ENCODE measurements at regions not wholly inside any gene's neighbourhood (a gene's known extent, or its start where the extent isn't known, plus 50 kb on each side); places are given as distances from the start of the nearest gene placed in this dataset.

DNA sequence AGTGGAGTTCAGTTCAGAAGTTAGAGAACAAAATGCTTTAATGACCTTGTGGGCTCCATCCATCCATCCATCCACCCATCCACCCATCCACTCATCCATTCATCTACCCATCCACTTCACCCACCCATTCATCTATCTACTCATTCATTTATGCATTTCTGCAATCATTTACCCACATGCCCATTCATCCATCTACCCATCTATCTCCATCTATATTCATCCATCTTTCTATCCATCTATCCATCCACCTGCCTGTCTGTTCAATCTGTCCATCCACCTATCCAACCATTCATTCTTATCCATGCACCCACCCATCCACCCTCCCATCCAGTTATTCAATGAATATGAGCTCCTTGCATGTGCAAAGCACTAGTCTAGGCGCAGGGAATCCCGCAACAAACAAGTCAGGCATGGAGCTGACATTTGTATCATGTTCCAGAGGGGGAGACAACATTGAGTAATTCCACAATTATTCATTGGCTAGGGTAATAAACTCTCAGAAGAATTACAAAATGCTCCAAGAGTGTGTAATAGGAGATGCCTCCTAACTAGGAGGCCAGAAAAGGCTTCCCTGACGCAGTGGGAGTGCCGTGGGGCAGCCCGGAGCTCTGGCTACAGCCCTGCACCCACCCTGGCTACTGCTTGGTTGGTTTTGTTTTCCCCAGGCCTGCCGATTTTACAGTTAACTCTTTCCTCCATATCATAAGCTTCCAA is 211.2 kb downstream of the NXNL2 start (continued):
- TF ChIP-seq NPAS2 (CRISPR knock-in tag; IDR thresholded peaks at IDR 0.05; ENCODE audit: borderline replicate concordance) (no peak), SMC3 (IDR thresholded peaks at IDR 0.05) (no peak), EHF (CRISPR knock-in tag; IDR thresholded peaks at IDR 0.05) (no peak), ZSCAN20 (CRISPR knock-in tag; IDR thresholded peaks at IDR 0.05) (no peak), CTCF (IDR thresholded peaks at IDR 0.05) (no peak), MAZ (IDR thresholded peaks at IDR 0.05; ENCODE audit: borderline replicate concordance, low read depth, low read length) (no peak), EHMT2 (IDR thresholded peaks at IDR 0.05; ENCODE audit: low read depth) (no peak), RFX5 (IDR thresholded peaks at IDR 0.05) (no peak), HDAC2 (IDR thresholded peaks at IDR 0.05) (no peak), JUN (IDR thresholded peaks at IDR 0.05) (no peak), ZFP36 (IDR thresholded peaks at IDR 0.05; ENCODE audit: borderline replicate concordance, partially characterized antibody) (no peak), RCOR1 (IDR thresholded peaks at IDR 0.05; ENCODE audit: low read depth, low read length) (no peak)

DNA sequence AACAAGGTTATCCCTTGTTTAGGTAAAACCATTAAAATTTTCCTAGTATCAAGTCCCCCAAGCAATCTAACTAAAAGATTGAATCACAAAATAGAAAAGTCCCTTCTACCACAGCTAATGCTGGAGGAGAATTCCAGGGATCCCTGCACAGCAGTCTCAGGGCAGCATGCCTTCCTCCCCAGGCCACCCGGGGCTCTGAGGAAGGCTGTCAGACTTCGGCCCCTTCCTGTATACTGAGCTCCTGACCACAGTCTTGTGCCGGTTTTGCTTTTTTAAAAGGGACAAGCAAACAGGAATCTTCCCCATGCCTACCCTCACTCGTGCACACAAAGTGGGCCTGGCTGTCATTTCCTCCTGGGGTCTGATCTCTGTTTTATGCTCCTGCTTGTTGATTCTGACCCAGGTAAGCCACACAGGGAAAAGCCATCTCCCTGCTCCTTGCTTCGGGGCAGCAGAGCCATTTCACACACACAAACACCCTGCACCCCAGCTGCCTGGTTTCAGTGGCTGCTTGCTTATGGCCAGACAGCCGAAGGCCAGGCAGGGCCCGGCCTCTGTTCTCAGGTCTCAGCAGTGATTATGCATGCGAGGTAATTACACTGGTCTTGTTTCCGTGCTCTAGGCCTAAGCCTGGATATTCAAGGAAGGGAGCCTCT is 211.9 kb downstream of the NXNL2 start:
- TF ChIP-seq NR3C1 (IDR thresholded peaks at IDR 0.05) (no peak), ZNF302 (CRISPR knock-in tag; IDR thresholded peaks at IDR 0.05) (no peak), NFE2L2 (conservative IDR thresholded peaks at IDR 0.05; ENCODE audit: low read length) (no peak), POLR2A (IDR thresholded peaks at IDR 0.05; ENCODE audit: low read length) (no peak), FOSL2 (IDR thresholded peaks at IDR 0.05) (no peak), FOSL2 (CRISPR knock-in tag; IDR thresholded peaks at IDR 0.05) (no peak), MAZ (IDR thresholded peaks at IDR 0.05; ENCODE audit: borderline replicate concordance, low read depth, low read length) (no peak), KDM1A (IDR thresholded peaks at IDR 0.05; ENCODE audit: low read depth) (no peak), KDM5A (IDR thresholded peaks at IDR 0.05) (no peak), HOXB5 (CRISPR knock-in tag; IDR thresholded peaks at IDR 0.05) (no peak), POLR2AphosphoS2 (conservative IDR thresholded peaks at IDR 0.05; ENCODE audit: low read length) (no peak), CHD2 (IDR thresholded peaks at IDR 0.05; ENCODE audit: low read length, partially characterized antibody) (no peak), CBX8 (IDR thresholded peaks at IDR 0.05) (no peak), ZFP36 (IDR thresholded peaks at IDR 0.05; ENCODE audit: borderline replicate concordance, partially characterized antibody) (no peak)
- TF ChIP-seq, protein P1, sequence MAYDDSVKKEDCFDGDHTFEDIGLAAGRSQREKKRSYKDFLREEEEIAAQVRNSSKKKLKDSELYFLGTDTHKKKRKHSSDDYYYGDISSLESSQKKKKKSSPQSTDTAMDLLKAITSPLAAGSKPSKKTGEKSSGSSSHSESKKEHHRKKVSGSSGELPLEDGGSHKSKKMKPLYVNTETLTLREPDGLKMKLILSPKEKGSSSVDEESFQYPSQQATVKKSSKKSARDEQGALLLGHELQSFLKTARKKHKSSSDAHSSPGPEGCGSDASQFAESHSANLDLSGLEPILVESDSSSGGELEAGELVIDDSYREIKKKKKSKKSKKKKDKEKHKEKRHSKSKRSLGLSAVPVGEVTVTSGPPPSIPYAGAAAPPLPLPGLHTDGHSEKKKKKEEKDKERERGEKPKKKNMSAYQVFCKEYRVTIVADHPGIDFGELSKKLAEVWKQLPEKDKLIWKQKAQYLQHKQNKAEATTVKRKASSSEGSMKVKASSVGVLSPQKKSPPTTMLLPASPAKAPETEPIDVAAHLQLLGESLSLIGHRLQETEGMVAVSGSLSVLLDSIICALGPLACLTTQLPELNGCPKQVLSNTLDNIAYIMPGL (CRISPR knock-in tag; IDR thresholded peaks at IDR 0.05; ENCODE audit: borderline replicate concordance), result no peak
- TF ChIP-seq, protein P2, sequence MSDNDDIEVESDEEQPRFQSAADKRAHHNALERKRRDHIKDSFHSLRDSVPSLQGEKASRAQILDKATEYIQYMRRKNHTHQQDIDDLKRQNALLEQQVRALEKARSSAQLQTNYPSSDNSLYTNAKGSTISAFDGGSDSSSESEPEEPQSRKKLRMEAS (IDR thresholded peaks at IDR 0.05), result no peak

More for the DNA sequence above, 211.9 kb downstream of the NXNL2 start:
- DNase-seq (ENCODE audit: low read depth in 1 of 2, low spot score in 1 of 2), result no peak
- FAIRE-seq, result no peak
- Histone ChIP-seq H3K4me2 (0 out of 3 replicates have a peak overlapping the region, but pooled peaks have one; percentile 26), H3K4me3 (no peak overlapping the region), H3K4me1 (peaks cover 36% of the 10 kb centered on the region), H3K27ac (peak overlapping the region; percentile 52 to 74), H3K9me3 (no peaks in the 10 kb centered on the region)
- no peak for ATAC-seq
- CTCF ChIA-PET, result interaction anchor here (0.6 to 1.1 kb wide), 4 partner anchors 9 to 324 kb away, joined by 3 to 4 read pairs (median 4); no protein-coding TSS in a partner anchor
- WGBS (ENCODE audit: missing lambda C conversion rate), result 84% methylated on average over 9 of the region's 9 CpGs
- POLR2A ChIA-PET, result no interaction called here
